Liver (tissue), 3 donors: ENCODE measurements at regions not wholly inside any gene's neighbourhood (a gene's known extent, or its start where the extent isn't known, plus 50 kb on each side); places are given as distances from the start of the nearest gene placed in this dataset.

Source experiments
- ATF3 ChIP-seq: IDR thresholded peaks from 2 replicates; pipeline ENCODE4 v1.6.1; 2016; ENCODE audit warnings: antibody characterized with exemption
- CTCF ChIP-seq: fragments of 150-350 bp; IDR thresholded peaks from 2 replicates; pipeline ENCODE4 v1.5.1; 2017; ENCODE audit warnings: improper control_type of control experiment, low read depth, low read length; ENCODE audit not compliant: missing input control
- JUND ChIP-seq, 2 donors: IDR thresholded peaks; 2 replicates each; pipeline ENCODE4 v1.6.1; 2016; ENCODE audit warnings: antibody characterized with exemption in 2 of 2
- NR2F2 ChIP-seq: IDR thresholded peaks from 2 replicates; pipeline ENCODE4 v1.6.1; 2016; ENCODE audit warnings: antibody characterized with exemption
- TF ChIP-seq, protein P1 (sequence below): IDR thresholded peaks from 2 replicates; pipeline ENCODE4 v1.6.1; 2016; ENCODE audit warnings: antibody characterized with exemption
- donor health status: healthy.
- donor health status: healthy.

DNA sequence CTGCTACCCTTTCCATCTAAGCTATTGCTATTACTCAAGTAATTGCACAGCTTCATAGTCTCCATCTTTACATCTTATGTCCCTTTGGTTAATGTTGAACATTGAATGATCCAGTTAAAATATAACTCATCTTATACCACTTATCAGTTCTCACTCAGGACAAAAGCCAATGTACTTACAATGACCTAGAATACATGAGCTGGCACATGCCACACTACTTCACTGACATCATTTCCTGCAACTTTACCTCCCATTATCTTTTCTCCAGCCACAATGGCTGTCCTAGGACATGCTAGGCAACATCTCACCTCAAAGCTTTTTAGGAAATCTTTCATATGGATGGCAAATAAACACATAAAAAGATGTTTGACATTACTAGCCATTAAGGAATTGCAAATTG, 309.2 kb downstream of the FOXG1 start:
- TF ChIP-seq, protein P1, sequence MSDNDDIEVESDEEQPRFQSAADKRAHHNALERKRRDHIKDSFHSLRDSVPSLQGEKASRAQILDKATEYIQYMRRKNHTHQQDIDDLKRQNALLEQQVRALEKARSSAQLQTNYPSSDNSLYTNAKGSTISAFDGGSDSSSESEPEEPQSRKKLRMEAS: no peak
- TF ChIP-seq JUND (IDR thresholded peaks at IDR 0.05) (no peak), CTCF (no peak), NR2F2 (no peak), ATF3 (no peak)
